ENCODE measurements at regions not wholly inside any gene's neighbourhood (a gene's known extent, or its start where the extent isn't known, plus 50 kb on each side); places are given as distances from the start of the nearest gene placed in this dataset.

DNA sequence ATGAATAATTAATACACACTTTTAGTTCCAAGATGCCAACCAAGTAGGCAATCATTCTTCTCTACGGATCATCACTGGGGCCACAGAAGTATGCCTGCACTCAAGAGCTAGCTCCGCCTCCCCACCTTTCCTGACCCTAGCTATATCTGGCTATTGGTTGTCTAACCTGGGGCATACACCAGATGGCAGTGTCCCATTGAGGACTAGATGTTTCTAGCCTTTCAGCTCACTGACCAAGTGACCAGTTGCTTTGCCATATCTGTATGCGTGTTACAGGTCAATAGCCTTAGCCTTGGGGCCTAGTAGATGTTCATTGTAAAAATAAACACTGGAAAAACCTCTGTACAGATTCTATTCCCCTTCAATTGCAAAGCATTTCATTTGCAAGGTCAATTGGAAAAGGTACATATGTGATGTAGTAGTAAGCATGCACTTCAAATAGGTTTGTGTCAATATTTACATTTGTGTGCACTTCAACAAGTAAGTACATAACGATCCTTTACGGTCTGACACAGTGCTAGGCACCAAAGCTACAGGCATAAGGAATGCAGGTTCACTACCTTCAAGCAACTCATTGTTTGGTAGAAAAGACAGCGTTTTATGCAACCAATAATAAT is 521.7 kb downstream of the PPARGC1A start:
- no peaks in the 10 kb centered on the region for H3K79me2 ChIP-seq (ENCODE audit: low read length)
- no peaks in the 10 kb centered on the region for H4K20me1 ChIP-seq (ENCODE audit: low read length)
- H3K27me3 ChIP-seq (ENCODE audit: low read length) = no peaks in the 10 kb centered on the region
- H3K9me3 ChIP-seq (ENCODE audit: low read length) = no peaks in the 10 kb centered on the region
- POLR2A ChIA-PET (ENCODE audit: unreplicated experiment) = no interaction called here
- H3K9me2 ChIP-seq (replicated peaks; ENCODE audit: low read length) = no peaks in the 10 kb centered on the region
- H3K4me2 ChIP-seq (ENCODE audit: low read length) = no peak overlapping the region
- DNase-seq (peak; percentile 5), ATAC-seq (no peak)
- intact Hi-C loops (cut with micrococcal nuclease) = no loop called here
- H3K9ac ChIP-seq (ENCODE audit: low read length) = no peak overlapping the region
- CTCF ChIA-PET = no interaction called here
- no peak overlapping the region for H2AFZ ChIP-seq (ENCODE audit: low read length)
- no peak for TF ChIP-seq EZH2 (IDR thresholded peaks at IDR 0.05; ENCODE audit: low read length, unreplicated experiment)
- no peak for TF ChIP-seq EZH2phosphoT487 (IDR thresholded peaks at IDR 0.05; ENCODE audit: borderline replicate concordance, low read length)
- TF ChIP-seq, protein P1, sequence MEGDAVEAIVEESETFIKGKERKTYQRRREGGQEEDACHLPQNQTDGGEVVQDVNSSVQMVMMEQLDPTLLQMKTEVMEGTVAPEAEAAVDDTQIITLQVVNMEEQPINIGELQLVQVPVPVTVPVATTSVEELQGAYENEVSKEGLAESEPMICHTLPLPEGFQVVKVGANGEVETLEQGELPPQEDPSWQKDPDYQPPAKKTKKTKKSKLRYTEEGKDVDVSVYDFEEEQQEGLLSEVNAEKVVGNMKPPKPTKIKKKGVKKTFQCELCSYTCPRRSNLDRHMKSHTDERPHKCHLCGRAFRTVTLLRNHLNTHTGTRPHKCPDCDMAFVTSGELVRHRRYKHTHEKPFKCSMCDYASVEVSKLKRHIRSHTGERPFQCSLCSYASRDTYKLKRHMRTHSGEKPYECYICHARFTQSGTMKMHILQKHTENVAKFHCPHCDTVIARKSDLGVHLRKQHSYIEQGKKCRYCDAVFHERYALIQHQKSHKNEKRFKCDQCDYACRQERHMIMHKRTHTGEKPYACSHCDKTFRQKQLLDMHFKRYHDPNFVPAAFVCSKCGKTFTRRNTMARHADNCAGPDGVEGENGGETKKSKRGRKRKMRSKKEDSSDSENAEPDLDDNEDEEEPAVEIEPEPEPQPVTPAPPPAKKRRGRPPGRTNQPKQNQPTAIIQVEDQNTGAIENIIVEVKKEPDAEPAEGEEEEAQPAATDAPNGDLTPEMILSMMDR (conservative IDR thresholded peaks at IDR 0.05; ENCODE audit: low read depth, low read length) = 0 out of 2 replicates have a peak, but pooled peaks have one; percentile 11
- H3K4me3 ChIP-seq (ENCODE audit: low read length) = no peak overlapping the region
- H3F3A ChIP-seq (ENCODE audit: low read length, unreplicated experiment) = no peaks in the 10 kb centered on the region
- no peak overlapping the region for H3K27ac ChIP-seq (ENCODE audit: low read length)
- BruUV-seq (replicated peaks) = no TSS peak
- H3K4me1 ChIP-seq (ENCODE audit: insufficient read depth, low read length) = no peaks in the 10 kb centered on the region
- H3K36me3 ChIP-seq (ENCODE audit: low read depth, low read length) = no peaks in the 10 kb centered on the region

DNA sequence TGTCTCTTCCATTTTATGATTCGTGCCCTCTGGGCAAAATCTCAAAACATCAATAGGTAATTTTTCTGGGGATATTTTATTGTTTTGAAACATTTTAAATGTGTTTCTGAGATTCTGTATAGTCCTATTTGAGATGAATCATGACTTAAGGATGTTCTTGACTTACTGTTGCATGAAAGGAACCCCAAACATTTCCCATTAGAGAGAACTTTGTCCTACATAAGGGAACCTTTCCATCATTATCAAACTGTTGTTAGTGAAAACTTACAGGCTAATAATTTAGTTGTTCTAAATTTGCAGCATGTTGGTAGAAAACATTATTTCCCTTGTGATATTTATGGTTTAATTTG is 523.3 kb downstream of the PPARGC1A start:
- intact Hi-C loops (cut with micrococcal nuclease) = no loop called here
- no peak overlapping the region for H3K4me2 ChIP-seq (ENCODE audit: low read length)
- BruUV-seq (replicated peaks) = no TSS peak
- no peaks in the 10 kb centered on the region for H3K79me2 ChIP-seq (ENCODE audit: low read length)
- TF ChIP-seq EZH2 (IDR thresholded peaks at IDR 0.05; ENCODE audit: low read length, unreplicated experiment) (no peak), EZH2phosphoT487 (IDR thresholded peaks at IDR 0.05; ENCODE audit: borderline replicate concordance, low read length) (no peak)
- TF ChIP-seq, protein P1 (conservative IDR thresholded peaks at IDR 0.05; ENCODE audit: low read depth, low read length) = no peak
- no peak overlapping the region for H3K27ac ChIP-seq (ENCODE audit: low read length)
- H3K36me3 ChIP-seq (ENCODE audit: low read depth, low read length) = no peaks in the 10 kb centered on the region
- no peak for DNase-seq
- no peaks in the 10 kb centered on the region for H3K27me3 ChIP-seq (ENCODE audit: low read length)
- H3K9me3 ChIP-seq (ENCODE audit: low read length) = no peaks in the 10 kb centered on the region
- no peaks in the 10 kb centered on the region for H3K4me1 ChIP-seq (ENCODE audit: insufficient read depth, low read length)
- H4K20me1 ChIP-seq (ENCODE audit: low read length) = no peaks in the 10 kb centered on the region
- no peak for ATAC-seq
- no peaks in the 10 kb centered on the region for H3F3A ChIP-seq (ENCODE audit: low read length, unreplicated experiment)
- H3K9ac ChIP-seq (ENCODE audit: low read length) = no peak overlapping the region
- POLR2A ChIA-PET (ENCODE audit: unreplicated experiment) = no interaction called here
- H3K9me2 ChIP-seq (replicated peaks; ENCODE audit: low read length) = no peaks in the 10 kb centered on the region
- H2AFZ ChIP-seq (ENCODE audit: low read length) = no peak overlapping the region
- no peak overlapping the region for H3K4me3 ChIP-seq (ENCODE audit: low read length)
- CTCF ChIA-PET = no interaction called here

DNA sequence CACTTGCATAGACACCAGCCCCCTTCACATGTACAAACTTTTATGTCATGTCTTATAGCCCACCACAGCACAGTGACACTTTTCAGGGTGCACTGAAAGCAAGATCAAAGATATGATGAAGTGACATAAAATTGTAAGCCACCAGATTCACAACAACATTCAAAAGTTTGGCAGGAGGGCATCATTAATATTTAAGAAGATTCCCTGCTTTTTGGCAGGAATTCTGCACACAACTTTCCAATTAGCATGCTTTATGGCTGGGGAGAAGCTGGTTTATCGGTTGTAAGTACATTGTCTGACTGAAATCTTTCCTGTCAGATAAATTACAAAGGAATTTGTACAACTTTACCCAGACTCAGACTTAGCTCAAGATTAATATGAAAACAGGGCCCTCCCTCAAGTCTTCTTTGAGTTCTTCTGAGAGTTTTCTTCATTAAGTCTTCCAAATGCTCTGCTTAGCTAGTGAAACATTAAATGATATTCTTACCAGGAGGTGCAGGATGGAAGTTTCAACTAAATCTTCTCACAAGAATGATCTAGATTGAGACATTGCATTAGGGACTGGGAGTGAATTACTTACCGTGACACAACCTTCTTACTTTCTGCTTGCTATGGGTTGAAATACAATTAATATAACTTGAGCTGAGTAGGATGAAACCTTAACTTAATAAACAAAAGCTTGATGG is 523.8 kb downstream of the PPARGC1A start:
- ATAC-seq (no peak), DNase-seq (no peak)
- Histone ChIP-seq H3K79me2 (ENCODE audit: low read length) (no peaks in the 10 kb centered on the region), H3K27me3 (ENCODE audit: low read length) (no peaks in the 10 kb centered on the region), H3K9ac (ENCODE audit: low read length) (no peak overlapping the region), H3K27ac (ENCODE audit: low read length) (no peak overlapping the region), H3K4me1 (ENCODE audit: insufficient read depth, low read length) (no peaks in the 10 kb centered on the region), H3K4me3 (ENCODE audit: low read length) (no peak overlapping the region), H3K9me3 (ENCODE audit: low read length) (no peaks in the 10 kb centered on the region), H2AFZ (ENCODE audit: low read length) (no peak overlapping the region), H3K4me2 (ENCODE audit: low read length) (no peak overlapping the region), H3K36me3 (ENCODE audit: low read depth, low read length) (no peaks in the 10 kb centered on the region), H3F3A (ENCODE audit: low read length, unreplicated experiment) (no peaks in the 10 kb centered on the region), H4K20me1 (ENCODE audit: low read length) (no peaks in the 10 kb centered on the region), H3K9me2 (replicated peaks; ENCODE audit: low read length) (no peaks in the 10 kb centered on the region)
- TF ChIP-seq EZH2phosphoT487 (IDR thresholded peaks at IDR 0.05; ENCODE audit: borderline replicate concordance, low read length) = no peak
- TF ChIP-seq, protein P1 (conservative IDR thresholded peaks at IDR 0.05; ENCODE audit: low read depth, low read length) = no peak
- TF ChIP-seq EZH2 (IDR thresholded peaks at IDR 0.05; ENCODE audit: low read length, unreplicated experiment) = no peak
- no TSS peak for BruUV-seq (replicated peaks)
- POLR2A ChIA-PET (ENCODE audit: unreplicated experiment) = no interaction called here
- CTCF ChIA-PET = no interaction called here
- intact Hi-C loops (cut with micrococcal nuclease) = no loop called here

All from PC-3 (cell line).